PC-3 (cell line): ENCODE measurements at regions not wholly inside any gene's neighbourhood (a gene's known extent, or its start where the extent isn't known, plus 50 kb on each side); places are given as distances from the start of the nearest gene placed in this dataset.

Experiments used
- CTCF ChIP-seq: fragments of 300-600 bp; sonication (generic); conservative IDR thresholded peaks from 2 replicates; pipeline ENCODE4 v1.5.1; 2017; ENCODE audit warnings: antibody characterized with exemption, low read depth, mild to moderate bottlenecking, low read length
- EZH2 ChIP-seq: fragments of 300-600 bp; sonication (generic); IDR thresholded peaks from one replicate; pipeline ENCODE4 v1.6.1; 2017; ENCODE audit warnings: antibody characterized with exemption, mild to moderate bottlenecking, low read length; ENCODE audit not compliant: unreplicated experiment
- EZH2phosphoT487 ChIP-seq: fragments of 300-600 bp; sonication (generic); IDR thresholded peaks from 2 replicates; pipeline ENCODE4 v1.6.1; 2018; ENCODE audit warnings: mild to moderate bottlenecking, antibody characterized with exemption, low read length, borderline replicate concordance

- TF ChIP-seq CTCF, result no peak
- no peak for TF ChIP-seq EZH2
- no peak for TF ChIP-seq EZH2phosphoT487
These were observed 52.9 kb downstream of the ZBTB9 start for GRCh38 chr6:33507261-33507660.
